Omental fat pad (tissue), 3 donors: ENCODE measurements at regions not wholly inside any gene's neighbourhood (a gene's known extent, or its start where the extent isn't known, plus 50 kb on each side); places are given as distances from the start of the nearest gene placed in this dataset.

Experiments used
- ATAC-seq: fragments of 150-250 bp; one replicate; pipeline ENCODE4 v1.9.1; 2016; ENCODE audit warnings: mild to moderate bottlenecking, moderate library complexity; ENCODE audit not compliant: low FRiP score
- DNase-seq: peaks from one replicate; pipeline ENCODE4 v3.0.0-alpha.2; 2019; ENCODE audit warnings: low spot score
- CTCF ChIP-seq, 3 donors: fragments of 450-650 bp; IDR thresholded peaks; one replicate each; pipeline ENCODE4 v1.5.1; 2016 to 2017; ENCODE audit warnings: antibody characterized with exemption in 3 of 3, mild to moderate bottlenecking in 3 of 3, moderate library complexity in 2 of 3

- no peak for TF ChIP-seq CTCF (IDR thresholded peaks at IDR 0.05)
- DNase-seq (no peak), ATAC-seq (no peak)
Measured at GRCh38 chr10:111732166-111732785, 451.3 kb downstream of the GPAM start.

GRCh38 chr10:111739125-111739873 is 444.3 kb downstream of the GPAM start:
- no peak for TF ChIP-seq CTCF (IDR thresholded peaks at IDR 0.05)
- no peak for DNase-seq
- no peak for ATAC-seq

- no peak for TF ChIP-seq CTCF (IDR thresholded peaks at IDR 0.05)
- no peak for DNase-seq
- ATAC-seq: no peak
Measured at GRCh38 chr10:111739874-111740139, 443.8 kb downstream of the GPAM start.

GRCh38 chr10:111745982-111746381 is 437.6 kb downstream of the GPAM start:
- no peak for ATAC-seq
- no peak for DNase-seq
- TF ChIP-seq CTCF (IDR thresholded peaks at IDR 0.05): no peak

GRCh38 chr10:111747751-111748150 is 435.8 kb downstream of the GPAM start:
- TF ChIP-seq CTCF (IDR thresholded peaks at IDR 0.05): no peak
- ATAC-seq (no peak), DNase-seq (no peak)

GRCh38 chr10:111748184-111748583 is 435.4 kb downstream of the GPAM start:
- no peak for TF ChIP-seq CTCF (IDR thresholded peaks at IDR 0.05)
- ATAC-seq: no peak
- no peak for DNase-seq

- no peak for ATAC-seq
- no peak for DNase-seq
- no peak for TF ChIP-seq CTCF (IDR thresholded peaks at IDR 0.05)
Measured at GRCh38 chr10:111750165-111750849, 433.3 kb downstream of the GPAM start.
